ENCODE measurements at regions not wholly inside any gene's neighbourhood (a gene's known extent, or its start where the extent isn't known, plus 50 kb on each side); places are given as distances from the start of the nearest gene placed in this dataset.

DNA sequence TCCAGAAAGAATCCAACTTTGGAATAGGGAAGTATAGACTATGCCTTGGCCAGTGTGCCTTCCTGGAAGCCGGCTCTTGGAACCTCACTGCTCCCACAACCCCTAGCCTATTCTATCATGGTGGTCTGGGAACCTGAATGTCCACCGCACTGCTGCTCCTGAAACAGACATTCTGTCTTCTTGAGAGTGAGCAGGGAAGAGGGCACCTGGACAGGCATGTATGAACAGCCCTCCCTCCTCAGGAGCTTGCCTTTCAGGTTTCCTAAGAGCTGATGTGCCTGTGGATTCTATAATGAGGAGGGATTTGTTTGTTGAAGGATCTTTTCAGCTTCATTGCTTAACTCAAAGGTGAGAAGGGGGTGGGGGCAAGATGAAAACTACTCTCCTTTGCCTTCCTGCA, 55.1 kb upstream of the XPA start:
- H3K79me1 ChIP-seq (ENCODE audit: low read depth, low read length) = no peaks in the 10 kb centered on the region
- no peak overlapping the region for H2AFZ ChIP-seq (ENCODE audit: low read length)
- no peak overlapping the region for H2BK120ac ChIP-seq (ENCODE audit: low read depth, low read length)
- peaks cover 0 to 18% of the 10 kb centered on the region in 2 donors for H3K4me1 ChIP-seq (ENCODE audit: control insufficient read depth in 2 of 2, insufficient read depth in 1 of 2, low read depth in 1 of 2, low read length in 2 of 2)
- no peak overlapping the region for H3K4me3 ChIP-seq (ENCODE audit: low read length in 2 of 2)
- H3K4ac ChIP-seq (ENCODE audit: low read length) = no peak overlapping the region
- H2AK5ac ChIP-seq (ENCODE audit: low read depth, low read length) = no peak overlapping the region
- H4K91ac ChIP-seq (ENCODE audit: low read depth, low read length, poor library complexity) = no peak overlapping the region
- no CpG with 5 or more reads among the region's 2 CpGs for WGBS, 2 donors (ENCODE audit: extremely low coverage in 2 of 2, insufficient read length in 2 of 2, insufficient replicate concordance in 1 of 2)
- H3K9me3 ChIP-seq (replicated peaks in 1 of 2; ENCODE audit: control insufficient read depth in 2 of 2, insufficient read depth in 1 of 2, low read depth in 1 of 2, low read length in 2 of 2) = peaks cover 0 to 11% of the 10 kb centered on the region in 2 donors
- H3K14ac ChIP-seq (ENCODE audit: low read length) = no peak overlapping the region
- DNase-seq (ENCODE audit: low spot score) = no peak
- H2BK15ac ChIP-seq (ENCODE audit: low read length) = no peak overlapping the region
- H3K27me3 ChIP-seq (ENCODE audit: control insufficient read depth in 3 of 3, insufficient read depth in 3 of 3, low read depth in 1 of 3, low read length in 3 of 3) = peaks cover 0 to 13% (median 0%) of the 10 kb centered on the region in 3 experiments
- no peak overlapping the region for H4K8ac ChIP-seq (ENCODE audit: low read depth, low read length)
- H2BK12ac ChIP-seq (ENCODE audit: low read length) = no peak overlapping the region
- no peak overlapping the region for H3K9ac ChIP-seq (ENCODE audit: low read depth, low read length, poor library complexity)
- no peak overlapping the region for H2BK5ac ChIP-seq (ENCODE audit: low read length)
- H3K4me2 ChIP-seq (ENCODE audit: insufficient read depth, low read length, poor library complexity, severe bottlenecking) = no peak overlapping the region
- no peaks in the 10 kb centered on the region for H3K36me3 ChIP-seq (replicated peaks in 1 of 2; ENCODE audit: control insufficient read depth in 2 of 2, insufficient read depth in 2 of 2, low read length in 2 of 2)
- no peak overlapping the region for H3K18ac ChIP-seq (ENCODE audit: low read length)
- H3K23ac ChIP-seq (ENCODE audit: low read depth, low read length, poor library complexity) = no peak overlapping the region
- H3K27ac ChIP-seq (replicated peaks; ENCODE audit: low read length) = no peak overlapping the region

DNA sequence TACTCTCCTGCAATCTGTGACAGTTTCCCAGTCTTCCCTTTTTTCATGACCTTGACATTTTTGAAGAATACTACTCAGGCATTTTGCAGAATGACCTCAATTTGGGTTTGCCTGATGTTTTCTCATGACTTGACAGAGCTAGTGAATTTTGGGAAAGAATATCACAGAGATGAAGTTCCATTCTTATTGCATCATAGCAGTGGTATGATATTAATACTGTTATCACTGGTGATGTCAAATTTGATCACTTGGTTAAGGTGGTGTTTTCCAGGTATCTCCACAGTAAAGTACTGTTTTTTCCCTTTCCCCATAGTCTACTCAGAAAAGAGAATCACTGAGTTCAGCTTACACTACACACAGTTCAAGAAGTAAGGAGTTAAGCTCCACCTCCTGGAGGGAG, 56.2 kb upstream of the XPA start:
- H3K18ac ChIP-seq (ENCODE audit: low read length) = no peak overlapping the region

DNA sequence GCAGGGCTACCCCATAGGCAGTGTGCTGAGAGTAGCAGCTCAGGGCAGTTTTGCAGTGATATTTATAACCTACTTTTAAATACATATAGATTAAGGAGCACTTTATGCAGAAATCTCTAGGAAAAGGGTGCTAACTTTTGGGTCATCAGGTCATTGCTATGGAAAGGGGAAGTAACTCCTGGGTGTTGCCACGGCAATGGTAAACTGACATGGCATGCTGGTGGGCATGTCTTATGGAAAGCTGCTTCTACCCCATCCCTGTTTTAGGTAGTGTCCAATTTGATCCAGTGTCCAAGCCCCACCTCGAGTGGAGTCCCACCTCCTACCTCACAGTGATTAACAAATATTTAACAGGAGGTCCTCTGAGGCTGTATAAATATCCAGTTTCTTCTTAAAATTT, 56.8 kb upstream of the XPA start:
- no peak overlapping the region for H4K91ac ChIP-seq (ENCODE audit: low read depth, low read length, poor library complexity)
- no peak overlapping the region for H2BK5ac ChIP-seq (ENCODE audit: low read length)
- no peak overlapping the region for H4K8ac ChIP-seq (ENCODE audit: low read depth, low read length)
- no peaks in the 10 kb centered on the region for H3K79me1 ChIP-seq (ENCODE audit: low read depth, low read length)
- no peak overlapping the region for H3K18ac ChIP-seq (ENCODE audit: low read length)
- H3K4me1 ChIP-seq (ENCODE audit: control insufficient read depth in 2 of 2, insufficient read depth in 1 of 2, low read depth in 1 of 2, low read length in 2 of 2) = peaks cover 0 to 3% of the 10 kb centered on the region in 2 donors
- no peak overlapping the region for H3K4ac ChIP-seq (ENCODE audit: low read length)
- no peak overlapping the region for H3K4me3 ChIP-seq (ENCODE audit: low read length in 2 of 2)
- H3K9me3 ChIP-seq (replicated peaks in 1 of 2; ENCODE audit: control insufficient read depth in 2 of 2, insufficient read depth in 1 of 2, low read depth in 1 of 2, low read length in 2 of 2) = peaks cover 0 to 11% of the 10 kb centered on the region in 2 donors
- no peaks in the 10 kb centered on the region for H3K36me3 ChIP-seq (replicated peaks in 1 of 2; ENCODE audit: control insufficient read depth in 2 of 2, insufficient read depth in 2 of 2, low read length in 2 of 2)
- no peak overlapping the region for H3K4me2 ChIP-seq (ENCODE audit: insufficient read depth, low read length, poor library complexity, severe bottlenecking)
- H3K27me3 ChIP-seq (ENCODE audit: control insufficient read depth in 3 of 3, insufficient read depth in 3 of 3, low read depth in 1 of 3, low read length in 3 of 3) = peaks cover 0 to 3% (median 0%) of the 10 kb centered on the region in 3 experiments
- no peak overlapping the region for H2BK120ac ChIP-seq (ENCODE audit: low read depth, low read length)
- H2BK15ac ChIP-seq (ENCODE audit: low read length) = no peak overlapping the region
- no peak overlapping the region for H2AK5ac ChIP-seq (ENCODE audit: low read depth, low read length)
- H3K27ac ChIP-seq (replicated peaks; ENCODE audit: low read length) = no peak overlapping the region
- no peak overlapping the region for H2BK12ac ChIP-seq (ENCODE audit: low read length)
- H3K23ac ChIP-seq (ENCODE audit: low read depth, low read length, poor library complexity) = no peak overlapping the region
- no peak for DNase-seq (ENCODE audit: low spot score)
- H2AFZ ChIP-seq (ENCODE audit: low read length) = no peak overlapping the region
- no peak overlapping the region for H3K14ac ChIP-seq (ENCODE audit: low read length)
- WGBS, 2 donors (ENCODE audit: extremely low coverage in 2 of 2, insufficient read length in 2 of 2, insufficient replicate concordance in 1 of 2) = no CpG with 5 or more reads among the region's 2 CpGs
- no peak overlapping the region for H3K9ac ChIP-seq (ENCODE audit: low read depth, low read length, poor library complexity)

More for the DNA sequence above, 56.2 kb upstream of the XPA start:
- DNase-seq (ENCODE audit: low spot score) = no peak
- Histone ChIP-seq H3K23ac (ENCODE audit: low read depth, low read length, poor library complexity) (no peak overlapping the region), H2BK5ac (ENCODE audit: low read length) (no peak overlapping the region), H2BK12ac (ENCODE audit: low read length) (no peak overlapping the region), H3K4me3 (ENCODE audit: low read length in 2 of 2) (no peak overlapping the region), H3K4me1 (ENCODE audit: control insufficient read depth in 2 of 2, insufficient read depth in 1 of 2, low read depth in 1 of 2, low read length in 2 of 2) (peaks cover 0 to 10% of the 10 kb centered on the region in 2 donors), H3K14ac (ENCODE audit: low read length) (no peak overlapping the region), H4K91ac (ENCODE audit: low read depth, low read length, poor library complexity) (no peak overlapping the region), H4K8ac (ENCODE audit: low read depth, low read length) (no peak overlapping the region), H2BK120ac (ENCODE audit: low read depth, low read length) (no peak overlapping the region), H2AK5ac (ENCODE audit: low read depth, low read length) (no peak overlapping the region), H3K27me3 (ENCODE audit: control insufficient read depth in 3 of 3, insufficient read depth in 3 of 3, low read depth in 1 of 3, low read length in 3 of 3) (peaks cover 0 to 9% (median 0%) of the 10 kb centered on the region in 3 experiments), H2AFZ (ENCODE audit: low read length) (no peak overlapping the region), H3K27ac (replicated peaks; ENCODE audit: low read length) (no peak overlapping the region), H3K4me2 (ENCODE audit: insufficient read depth, low read length, poor library complexity, severe bottlenecking) (no peak overlapping the region), H3K9ac (ENCODE audit: low read depth, low read length, poor library complexity) (no peak overlapping the region), H3K36me3 (replicated peaks in 1 of 2; ENCODE audit: control insufficient read depth in 2 of 2, insufficient read depth in 2 of 2, low read length in 2 of 2) (no peaks in the 10 kb centered on the region), H3K9me3 (replicated peaks in 1 of 2; ENCODE audit: control insufficient read depth in 2 of 2, insufficient read depth in 1 of 2, low read depth in 1 of 2, low read length in 2 of 2) (peaks cover 0 to 11% of the 10 kb centered on the region in 2 donors), H2BK15ac (ENCODE audit: low read length) (no peak overlapping the region), H3K4ac (ENCODE audit: low read length) (no peak overlapping the region), H3K79me1 (ENCODE audit: low read depth, low read length) (no peaks in the 10 kb centered on the region)

DNA sequence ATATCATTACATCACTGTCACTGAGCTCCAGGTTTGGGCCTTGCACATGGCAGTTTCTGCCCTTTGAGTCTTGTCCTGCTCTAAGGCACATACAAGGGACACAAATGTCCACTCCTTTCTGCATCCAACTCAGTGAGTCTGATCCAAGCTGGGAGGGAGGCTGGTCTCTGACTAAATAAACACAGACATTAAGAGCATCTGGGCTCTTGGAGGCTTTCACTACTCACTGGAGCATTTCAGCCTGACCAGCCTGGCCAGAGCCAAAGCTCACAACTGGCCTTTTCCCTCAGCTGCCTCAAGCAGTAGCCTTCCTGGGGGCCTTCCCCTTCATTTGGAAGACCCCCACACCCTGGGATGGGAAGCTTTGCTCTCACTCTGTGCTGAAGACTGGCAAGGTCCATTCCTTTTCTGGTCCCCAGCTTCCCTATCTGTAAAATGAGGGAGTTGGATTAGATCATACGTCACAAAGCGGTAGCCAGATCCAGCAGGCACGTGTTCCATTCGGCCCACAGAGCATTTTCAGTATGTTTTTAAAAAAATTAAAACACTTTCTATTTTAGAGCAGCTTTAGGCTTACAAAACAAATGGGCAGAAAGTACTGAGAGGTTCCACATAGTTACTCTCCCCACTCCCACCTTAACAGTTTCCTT, 58.6 kb upstream of the XPA start:
- DNase-seq (ENCODE audit: low spot score) = no peak
- no CpG with 5 or more reads among the region's 4 CpGs for WGBS, 2 donors (ENCODE audit: extremely low coverage in 2 of 2, insufficient read length in 2 of 2, insufficient replicate concordance in 1 of 2)
- Histone ChIP-seq H2AK5ac (ENCODE audit: low read depth, low read length) (peak overlapping the region; percentile 20), H3K36me3 (replicated peaks in 1 of 2; ENCODE audit: control insufficient read depth in 2 of 2, insufficient read depth in 2 of 2, low read length in 2 of 2) (no peaks in the 10 kb centered on the region), H3K23ac (ENCODE audit: low read depth, low read length, poor library complexity) (no peak overlapping the region), H2BK120ac (ENCODE audit: low read depth, low read length) (no peak overlapping the region), H2AFZ (ENCODE audit: low read length) (no peak overlapping the region), H2BK5ac (ENCODE audit: low read length) (no peak overlapping the region), H3K27ac (replicated peaks; ENCODE audit: low read length) (no peak overlapping the region), H3K4me2 (ENCODE audit: insufficient read depth, low read length, poor library complexity, severe bottlenecking) (no peak overlapping the region), H3K4ac (ENCODE audit: low read length) (no peak overlapping the region), H2BK15ac (ENCODE audit: low read length) (no peak overlapping the region), H3K4me3 (ENCODE audit: low read length in 2 of 2) (no peak overlapping the region), H3K79me1 (ENCODE audit: low read depth, low read length) (no peaks in the 10 kb centered on the region), H2BK12ac (ENCODE audit: low read length) (no peak overlapping the region), H3K9me3 (replicated peaks in 1 of 2; ENCODE audit: control insufficient read depth in 2 of 2, insufficient read depth in 1 of 2, low read depth in 1 of 2, low read length in 2 of 2) (peaks cover 0 to 11% of the 10 kb centered on the region in 2 donors), H3K18ac (ENCODE audit: low read length) (no peak overlapping the region), H3K4me1 (ENCODE audit: control insufficient read depth in 2 of 2, insufficient read depth in 1 of 2, low read depth in 1 of 2, low read length in 2 of 2) (peaks cover 0 to 2% of the 10 kb centered on the region in 2 donors), H3K9ac (ENCODE audit: low read depth, low read length, poor library complexity) (no peak overlapping the region), H3K14ac (ENCODE audit: low read length) (no peak overlapping the region), H3K27me3 (ENCODE audit: control insufficient read depth in 3 of 3, insufficient read depth in 3 of 3, low read depth in 1 of 3, low read length in 3 of 3) (peaks cover 0 to 3% (median 0%) of the 10 kb centered on the region in 3 experiments), H4K91ac (ENCODE audit: low read depth, low read length, poor library complexity) (no peak overlapping the region), H4K8ac (ENCODE audit: low read depth, low read length) (no peak overlapping the region)

Measured in neuronal stem cell (in vitro differentiated cells).